ENCODE measurements at regions not wholly inside any gene's neighbourhood (a gene's known extent, or its start where the extent isn't known, plus 50 kb on each side); places are given as distances from the start of the nearest gene placed in this dataset.

DNA sequence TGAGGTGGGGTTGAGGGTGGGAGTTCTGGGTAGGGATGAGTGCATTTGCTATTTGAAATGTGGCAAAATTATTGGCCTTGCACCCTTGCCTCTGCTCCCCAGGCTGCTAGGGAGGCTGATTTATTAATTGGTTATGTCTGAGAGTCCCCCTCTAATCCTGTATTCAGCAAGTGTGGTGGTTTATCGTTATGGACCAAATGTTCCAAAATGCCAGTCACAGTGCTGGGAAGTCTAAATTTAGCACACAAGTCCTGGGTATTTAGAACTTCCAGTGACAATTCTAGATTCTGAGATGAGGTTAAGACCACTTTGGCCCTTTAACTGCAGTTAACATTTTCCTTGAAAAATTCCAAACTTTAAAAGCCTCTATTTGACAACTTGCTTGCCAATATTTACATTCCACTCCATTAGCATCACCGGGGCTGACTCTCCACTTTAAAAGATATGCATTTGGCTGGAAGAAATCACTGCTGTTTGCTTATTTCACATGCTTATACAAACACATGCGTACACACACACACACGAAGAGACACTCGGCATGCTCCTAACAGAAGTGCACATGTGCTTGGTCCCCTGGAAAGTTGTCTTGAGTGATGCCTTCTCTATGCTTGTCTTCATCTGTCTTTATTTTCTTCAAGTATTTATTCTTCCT, 247.7 kb downstream of the IL20RB start:
- H3K9me3 Mint-ChIP-seq = peaks cover 0 to 2% (median 0%) of the 10 kb centered on the region in 7 donors
- no peaks in the 10 kb centered on the region for H3K4me1 Mint-ChIP-seq
- Histone ChIP-seq H3K4me2 (replicated peaks; ENCODE audit: extremely low read depth, low read length, poor library complexity, severe bottlenecking) (no peak overlapping the region), H3K9me3 (replicated peaks in 1 of 2; ENCODE audit: control insufficient read depth in 1 of 2, insufficient read depth in 1 of 2, low read length in 2 of 2) (no peaks in the 10 kb centered on the region), H3K4me3 (replicated peaks in 1 of 3; ENCODE audit: low read depth in 2 of 3, low read length in 3 of 3) (no peak overlapping the region), H3K4me1 (ENCODE audit: control insufficient read depth in 1 of 2, insufficient read depth in 2 of 2, low read length in 2 of 2) (no peaks in the 10 kb centered on the region), H4K20me1 (ENCODE audit: insufficient read depth, low read length) (no peaks in the 10 kb centered on the region), H3K9ac (ENCODE audit: insufficient read depth, low read length, poor library complexity, severe bottlenecking) (no peak overlapping the region), H3K27ac (ENCODE audit: low read depth in 1 of 2, low read length in 2 of 2) (no peak overlapping the region), H2AFZ (ENCODE audit: insufficient read depth, low read depth, low read length, poor library complexity, severe bottlenecking) (no peak overlapping the region), H3K27me3 (ENCODE audit: control insufficient read depth in 2 of 2, insufficient read depth in 2 of 2, low read length in 2 of 2) (no peaks in the 10 kb centered on the region), H3K36me3 (replicated peaks in 1 of 2; ENCODE audit: control insufficient read depth in 1 of 2, insufficient read depth in 2 of 2, low read length in 2 of 2) (no peaks in the 10 kb centered on the region), H3K79me2 (ENCODE audit: insufficient read depth, low read length) (no peaks in the 10 kb centered on the region)
- peaks cover 0 to 3% (median 0%) of the 10 kb centered on the region in 3 donors for H3K27me3 Mint-ChIP-seq (ENCODE audit: low read depth in 3 of 3)
- H3K4me3 Mint-ChIP-seq = no peak overlapping the region
- no peak for DNase-seq
- intact Hi-C loops (cut with micrococcal nuclease) = no loop called here
- H3K27ac Mint-ChIP-seq = no peak overlapping the region
- no peaks in the 10 kb centered on the region for H3K36me3 Mint-ChIP-seq
- 60% methylated on average over 1 of the region's 5 CpGs for WGBS (ENCODE audit: insufficient coverage)
- TF ChIP-seq, protein P1, sequence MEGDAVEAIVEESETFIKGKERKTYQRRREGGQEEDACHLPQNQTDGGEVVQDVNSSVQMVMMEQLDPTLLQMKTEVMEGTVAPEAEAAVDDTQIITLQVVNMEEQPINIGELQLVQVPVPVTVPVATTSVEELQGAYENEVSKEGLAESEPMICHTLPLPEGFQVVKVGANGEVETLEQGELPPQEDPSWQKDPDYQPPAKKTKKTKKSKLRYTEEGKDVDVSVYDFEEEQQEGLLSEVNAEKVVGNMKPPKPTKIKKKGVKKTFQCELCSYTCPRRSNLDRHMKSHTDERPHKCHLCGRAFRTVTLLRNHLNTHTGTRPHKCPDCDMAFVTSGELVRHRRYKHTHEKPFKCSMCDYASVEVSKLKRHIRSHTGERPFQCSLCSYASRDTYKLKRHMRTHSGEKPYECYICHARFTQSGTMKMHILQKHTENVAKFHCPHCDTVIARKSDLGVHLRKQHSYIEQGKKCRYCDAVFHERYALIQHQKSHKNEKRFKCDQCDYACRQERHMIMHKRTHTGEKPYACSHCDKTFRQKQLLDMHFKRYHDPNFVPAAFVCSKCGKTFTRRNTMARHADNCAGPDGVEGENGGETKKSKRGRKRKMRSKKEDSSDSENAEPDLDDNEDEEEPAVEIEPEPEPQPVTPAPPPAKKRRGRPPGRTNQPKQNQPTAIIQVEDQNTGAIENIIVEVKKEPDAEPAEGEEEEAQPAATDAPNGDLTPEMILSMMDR (IDR thresholded peaks at IDR 0.05) = no peak

DNA sequence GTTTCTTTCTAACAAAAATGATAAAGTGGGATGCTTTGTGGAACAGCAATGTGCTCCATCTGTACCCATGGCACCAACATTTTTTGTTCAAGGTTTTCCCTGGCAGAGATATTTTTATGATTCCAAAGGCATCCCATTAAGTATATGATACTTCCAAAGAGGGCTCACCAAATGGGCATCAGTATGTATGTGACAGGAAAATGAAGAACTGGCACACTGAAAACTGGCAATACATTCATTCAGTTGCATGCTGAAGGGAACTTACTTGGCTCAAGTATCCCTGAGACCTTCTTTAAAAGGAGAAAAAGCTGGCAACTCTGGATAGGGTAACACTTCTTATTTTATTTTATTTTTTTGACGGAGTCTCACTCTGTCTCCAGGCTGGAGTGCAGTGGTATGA, 249.8 kb downstream of the IL20RB start:
- Mint-ChIP-seq H3K4me3 (no peak overlapping the region), H3K4me1 (no peaks in the 10 kb centered on the region), H3K27ac (no peak overlapping the region), H3K36me3 (no peaks in the 10 kb centered on the region), H3K9me3 (peaks cover 0 to 8% (median 2%) of the 10 kb centered on the region in 7 donors), H3K27me3 (ENCODE audit: low read depth in 3 of 3) (peaks cover 0 to 3% (median 0%) of the 10 kb centered on the region in 3 donors)
- no peaks in the 10 kb centered on the region for H3K4me1 ChIP-seq (ENCODE audit: control insufficient read depth in 1 of 2, insufficient read depth in 2 of 2, low read length in 2 of 2)
- no peak overlapping the region for H3K4me3 ChIP-seq (replicated peaks in 1 of 3; ENCODE audit: low read depth in 2 of 3, low read length in 3 of 3)
- intact Hi-C loops (cut with micrococcal nuclease) = no loop called here
- no peaks in the 10 kb centered on the region for H3K9me3 ChIP-seq (replicated peaks in 1 of 2; ENCODE audit: control insufficient read depth in 1 of 2, insufficient read depth in 1 of 2, low read length in 2 of 2)
- H4K20me1 ChIP-seq (ENCODE audit: insufficient read depth, low read length) = no peaks in the 10 kb centered on the region
- TF ChIP-seq, protein P1 (IDR thresholded peaks at IDR 0.05) = no peak
- no peak overlapping the region for H2AFZ ChIP-seq (ENCODE audit: insufficient read depth, low read depth, low read length, poor library complexity, severe bottlenecking)
- no peaks in the 10 kb centered on the region for H3K27me3 ChIP-seq (ENCODE audit: control insufficient read depth in 2 of 2, insufficient read depth in 2 of 2, low read length in 2 of 2)
- no peaks in the 10 kb centered on the region for H3K36me3 ChIP-seq (replicated peaks in 1 of 2; ENCODE audit: control insufficient read depth in 1 of 2, insufficient read depth in 2 of 2, low read length in 2 of 2)
- 100% methylated on average over 1 of the region's 1 CpG for WGBS (ENCODE audit: insufficient coverage)
- no peaks in the 10 kb centered on the region for H3K79me2 ChIP-seq (ENCODE audit: insufficient read depth, low read length)
- H3K4me2 ChIP-seq (replicated peaks; ENCODE audit: extremely low read depth, low read length, poor library complexity, severe bottlenecking) = no peak overlapping the region
- no peak for DNase-seq
- H3K9ac ChIP-seq (ENCODE audit: insufficient read depth, low read length, poor library complexity, severe bottlenecking) = no peak overlapping the region
- no peak overlapping the region for H3K27ac ChIP-seq (ENCODE audit: low read depth in 1 of 2, low read length in 2 of 2)

Measured in CD14-positive monocyte (primary cell).